Lower leg skin (tissue), 3 donors: ENCODE measurements at regions not wholly inside any gene's neighbourhood (a gene's known extent, or its start where the extent isn't known, plus 50 kb on each side); places are given as distances from the start of the nearest gene placed in this dataset.

Experiments used
- CTCF ChIP-seq, 3 donors: fragments of 450-650 bp; IDR thresholded peaks; one replicate each; pipeline ENCODE4 v1.5.1; 2016; ENCODE audit warnings: antibody characterized with exemption in 3 of 3, mild to moderate bottlenecking in 3 of 3, moderate library complexity in 2 of 3
- POLR2A ChIP-seq, 2 donors: fragments of 450-650 bp; IDR thresholded peaks; one replicate each; pipeline ENCODE4 v1.6.1; 2016 to 2017; ENCODE audit warnings: antibody characterized with exemption in 2 of 2, mild to moderate bottlenecking in 1 of 2, moderate library complexity in 1 of 2

GRCh38 chr13:111907341-111907880 is 159.5 kb upstream of the SOX1 start:
- TF ChIP-seq POLR2A (IDR thresholded peaks at IDR 0.05) (no peak), CTCF (IDR thresholded peaks at IDR 0.05) (no peak)
